ENCODE measurements at regions not wholly inside any gene's neighbourhood (a gene's known extent, or its start where the extent isn't known, plus 50 kb on each side); places are given as distances from the start of the nearest gene placed in this dataset.
"Not testable (repeated sequence)": the region's sequence is repeated elsewhere in the genome, so short reads cannot be mapped to it uniquely, and the experiment has no call there.

DNA sequence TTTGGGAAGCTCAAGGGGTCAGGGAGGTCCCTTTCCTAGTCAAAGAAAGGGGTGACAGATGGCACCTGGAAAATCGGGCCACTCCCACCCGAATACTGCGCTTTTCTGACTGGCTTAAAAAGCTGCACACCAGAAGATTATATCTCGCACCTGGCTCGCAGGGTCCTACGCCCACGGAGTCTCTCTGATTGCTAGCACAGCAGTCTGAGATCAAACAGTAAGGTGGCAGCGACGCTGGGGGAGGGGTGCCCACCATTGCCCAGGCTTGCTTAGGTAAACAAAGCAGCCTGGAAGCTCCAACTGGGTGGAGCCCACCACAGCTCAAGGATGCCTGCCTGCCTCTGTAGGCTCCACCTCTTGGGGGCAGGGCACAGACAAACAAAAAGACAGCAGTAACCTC, 228.4 kb upstream of the FBXL7 start:
- intact Hi-C loops (cut with DNase I): not testable (repeated sequence)
- DNase-seq: peak in 2 of 10 donors; percentile 26 to 61

DNA sequence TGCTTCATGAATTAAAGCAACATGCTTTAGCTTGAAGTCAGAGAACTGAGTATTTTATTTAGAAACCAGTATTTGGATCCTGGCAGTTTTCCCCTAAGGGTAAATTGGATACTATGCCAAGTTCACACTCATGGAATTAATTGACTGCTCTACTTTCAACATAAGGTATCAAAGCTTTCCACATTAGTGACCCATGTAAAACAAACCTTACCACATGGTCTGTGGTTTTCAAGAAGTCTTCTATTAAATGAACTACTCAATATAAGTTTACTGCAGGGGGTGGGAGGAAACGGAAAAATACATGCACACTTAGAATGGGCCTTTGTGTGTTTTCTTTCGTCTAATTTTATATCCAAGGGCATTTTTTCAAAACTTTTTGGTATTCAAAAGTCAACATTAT, 232.0 kb upstream of the FBXL7 start:
- DNase-seq: no peak
- intact Hi-C loops (cut with DNase I): no loop called here

DNA sequence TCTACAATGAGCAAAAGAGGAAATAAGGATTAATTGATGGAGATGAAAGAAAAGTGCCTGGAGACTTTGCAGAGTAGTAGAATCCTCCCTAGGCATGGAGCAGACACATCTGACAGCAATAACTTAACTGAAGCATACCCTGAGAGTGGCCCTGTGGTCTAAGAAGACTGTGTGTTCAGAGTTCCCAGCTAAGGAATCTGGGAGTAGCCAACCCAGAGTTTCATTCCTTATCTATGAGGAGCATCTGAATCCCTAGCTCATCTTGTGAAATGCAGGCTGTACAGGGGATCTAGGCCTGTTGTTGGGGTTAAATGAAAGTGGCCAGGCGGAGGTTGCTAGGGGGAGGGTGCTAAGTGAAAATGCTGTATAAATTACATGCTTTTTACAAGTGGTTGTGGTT, 233.1 kb upstream of the FBXL7 start:
- no peak for DNase-seq
- intact Hi-C loops (cut with DNase I): no loop called here

DNA sequence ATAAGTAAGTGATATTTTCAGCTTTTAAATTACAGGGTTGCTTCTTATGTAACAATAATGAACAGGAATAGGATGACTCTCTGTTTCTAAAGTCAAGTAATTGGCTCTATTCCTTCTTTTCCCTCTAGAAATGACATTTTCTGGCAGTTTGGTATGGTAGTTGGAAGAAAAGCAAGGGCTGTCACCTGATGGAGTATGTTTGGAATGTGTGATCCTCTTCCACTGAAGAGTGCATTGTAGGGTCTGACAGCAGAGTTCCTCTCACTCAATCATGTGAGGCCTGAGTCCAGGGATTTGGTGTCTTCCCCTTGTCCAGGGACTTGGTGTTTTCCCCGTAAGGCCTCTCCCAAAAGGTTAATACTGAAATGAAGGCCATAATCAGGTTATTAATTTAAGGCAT, 233.8 kb upstream of the FBXL7 start:
- DNase-seq: no peak
- intact Hi-C loops (cut with DNase I): no loop called here

DNA sequence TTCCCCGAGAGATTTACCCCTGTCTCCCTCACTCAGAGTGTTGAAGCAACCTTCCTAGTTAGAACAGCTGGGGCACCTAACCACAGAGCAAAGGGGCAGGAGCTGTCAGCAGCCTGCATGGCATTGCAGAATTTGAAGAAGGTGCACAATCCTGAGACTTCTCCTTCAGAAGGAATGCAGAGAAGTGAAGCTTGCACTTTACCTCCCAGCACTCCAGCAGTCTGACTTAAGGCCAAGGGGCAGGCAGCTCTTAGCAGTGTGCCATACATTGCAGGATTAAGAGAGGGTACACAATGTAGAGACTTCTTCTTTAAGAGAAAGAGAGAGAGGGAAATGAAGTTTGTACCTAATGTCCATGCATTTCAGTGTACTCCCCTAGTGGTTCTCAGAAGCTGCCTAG, 236.0 kb upstream of the FBXL7 start:
- peak in 1 of 10 donors; percentile 7 for DNase-seq
- intact Hi-C loops (cut with DNase I): no loop called here

DNA sequence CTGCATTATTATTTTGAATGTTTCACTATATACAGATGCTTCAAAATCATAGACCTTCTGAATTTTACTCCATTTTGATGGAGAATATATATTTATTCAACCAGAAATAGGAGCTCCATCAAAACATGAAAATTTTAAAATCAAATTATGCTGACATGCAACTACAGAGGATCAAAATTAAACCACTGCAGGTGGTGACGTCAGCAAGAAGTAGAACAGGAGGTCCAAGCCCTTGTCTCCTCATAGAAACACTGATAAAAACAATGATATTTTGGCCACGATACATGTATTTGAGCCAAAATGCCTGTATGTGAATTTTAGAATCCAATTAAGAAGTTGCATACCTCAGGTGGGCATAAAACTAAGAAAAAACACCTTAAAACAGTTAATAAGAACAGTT, 236.6 kb upstream of the FBXL7 start:
- intact Hi-C loops (cut with DNase I): no loop called here
- no peak for DNase-seq

DNA sequence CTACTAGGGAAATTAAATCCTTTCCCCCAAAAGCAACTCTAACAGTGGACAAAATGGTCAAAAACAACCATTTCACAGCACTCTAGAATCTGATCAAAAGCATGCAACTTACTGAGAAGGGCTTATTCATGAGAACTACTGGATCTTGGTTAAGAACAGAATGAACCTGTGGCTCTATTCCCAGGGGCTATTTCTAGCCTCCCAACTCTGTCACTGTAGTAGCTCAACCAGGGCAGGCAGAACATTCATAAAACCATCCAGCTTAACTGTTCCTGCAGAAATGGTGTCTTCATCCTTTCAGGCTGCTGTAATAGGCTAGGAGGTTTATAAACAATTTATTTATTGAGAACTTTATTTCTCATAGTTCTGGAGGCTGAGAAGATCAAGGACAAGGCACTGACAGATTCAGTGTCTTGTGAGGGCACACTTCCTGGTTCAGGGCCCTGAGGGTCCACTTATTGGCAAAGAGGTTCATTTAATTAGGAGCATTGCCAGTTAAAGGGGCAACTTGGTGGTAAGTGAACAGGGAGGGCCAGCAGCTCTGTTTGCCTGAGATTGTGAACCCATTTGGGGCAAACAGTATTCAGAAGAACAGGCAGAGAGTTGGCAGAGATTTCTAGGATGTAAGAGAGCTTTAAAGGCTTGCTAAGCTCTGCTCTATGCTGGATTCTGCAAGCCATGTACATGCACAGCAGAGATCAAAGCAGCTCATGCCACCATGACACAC, 238.5 kb upstream of the FBXL7 start:
- intact Hi-C loops (cut with DNase I): no loop called here
- DNase-seq: peak in 1 of 10 donors; percentile 12

DNA sequence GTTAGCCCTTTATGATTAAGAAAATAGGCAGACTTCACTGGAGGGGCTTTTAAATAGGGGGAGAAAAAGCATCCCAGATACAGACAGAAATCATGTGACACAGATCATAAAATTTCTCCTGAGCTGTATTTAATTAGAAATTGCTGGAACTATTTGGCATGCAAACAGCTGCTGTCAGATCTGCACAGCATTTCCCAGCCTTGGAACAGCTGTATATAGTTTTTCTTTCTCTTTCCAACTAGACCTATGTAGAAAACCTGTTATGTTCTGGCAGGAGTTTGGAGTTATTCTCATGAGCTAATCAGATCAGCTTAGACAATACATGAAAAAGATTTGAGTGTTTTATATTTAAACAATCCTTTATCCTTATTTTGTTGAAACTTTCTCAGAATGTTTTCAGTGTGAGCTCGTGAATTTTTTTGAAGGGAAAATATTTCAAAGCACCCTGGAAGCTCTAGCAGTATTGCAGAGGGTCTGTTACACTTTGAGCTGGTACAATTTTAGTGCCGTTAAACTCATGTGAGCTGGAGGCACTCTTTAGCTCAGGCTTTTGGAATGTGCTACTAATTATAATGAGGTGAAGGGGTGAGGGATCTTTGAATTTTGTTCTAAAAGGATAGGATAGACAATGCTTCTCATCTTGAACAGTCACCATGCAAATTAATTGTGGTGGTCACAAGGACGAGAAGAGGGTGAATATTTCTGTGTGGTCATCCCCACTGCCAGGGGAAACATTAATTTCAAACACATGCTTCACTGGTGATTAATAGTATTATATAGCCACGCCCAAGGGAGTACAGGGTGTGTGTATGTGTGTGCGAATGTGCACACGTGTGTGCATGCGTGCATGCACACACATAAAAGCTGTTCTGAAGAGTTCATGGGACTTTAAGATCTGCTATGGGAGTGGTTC, 239.4 kb upstream of the FBXL7 start:
- DNase-seq: no peak
- intact Hi-C loops (cut with DNase I): no loop called here

DNA sequence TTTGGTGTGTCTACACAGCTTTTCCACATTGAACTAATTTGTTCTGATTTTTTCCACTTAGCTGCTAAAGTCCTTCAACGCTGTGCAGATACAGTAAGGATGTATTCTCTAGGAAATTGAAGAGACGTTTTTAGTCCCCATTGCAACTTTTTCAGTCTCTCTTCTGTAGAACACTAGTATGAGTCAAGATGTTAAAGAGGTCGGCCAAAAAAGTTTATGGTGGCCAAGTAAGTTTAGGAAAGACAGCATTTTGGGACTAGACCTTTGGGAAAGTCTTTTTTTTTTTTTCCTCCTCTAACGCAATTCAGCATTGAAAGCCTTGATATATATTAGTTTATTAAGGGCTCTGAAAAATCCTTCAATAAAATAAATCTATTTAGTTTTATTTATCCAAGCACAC, 243.5 kb upstream of the FBXL7 start:
- intact Hi-C loops (cut with DNase I): no loop called here
- DNase-seq: no peak

DNA sequence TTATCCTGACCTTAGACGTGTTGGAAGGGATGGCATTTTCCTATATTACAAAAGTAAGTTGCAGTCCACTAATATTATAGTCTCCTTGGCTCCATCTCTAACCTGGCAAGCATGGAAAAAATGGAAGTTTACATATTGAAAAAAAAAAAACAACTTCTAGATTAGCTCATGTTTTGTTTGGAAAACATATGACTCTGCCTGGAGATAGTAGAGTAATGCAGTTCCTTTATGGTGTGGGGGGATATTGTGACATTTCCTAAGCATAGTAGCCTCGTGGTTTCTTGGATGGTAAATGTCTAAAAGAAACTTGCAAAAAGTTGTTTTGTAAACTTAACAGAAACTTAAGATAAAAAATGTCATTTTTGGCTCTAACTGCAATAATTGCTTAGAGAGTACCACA, 244.4 kb upstream of the FBXL7 start:
- intact Hi-C loops (cut with DNase I): no loop called here
- DNase-seq: no peak

DNA sequence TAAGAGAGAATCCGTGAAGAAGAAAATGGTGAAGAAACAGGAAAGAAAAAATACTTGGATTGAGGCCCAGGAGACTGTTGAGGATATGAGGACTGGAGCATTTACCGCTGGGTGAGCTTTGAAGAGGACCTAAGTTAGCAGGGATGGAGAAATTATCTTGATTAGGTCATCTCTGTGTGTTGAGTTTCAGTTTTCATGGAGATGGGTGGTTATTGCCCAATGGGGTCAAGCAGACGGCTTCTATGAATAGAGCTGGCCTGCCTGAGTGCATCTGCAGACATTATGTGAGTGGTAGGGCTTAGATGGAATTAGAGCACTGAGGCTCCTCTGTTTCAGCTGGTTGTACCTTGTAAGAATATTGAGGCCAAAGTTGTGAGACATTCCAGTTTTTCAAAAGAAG, 245.4 kb upstream of the FBXL7 start:
- intact Hi-C loops (cut with DNase I): no loop called here
- no peak for DNase-seq

DNA sequence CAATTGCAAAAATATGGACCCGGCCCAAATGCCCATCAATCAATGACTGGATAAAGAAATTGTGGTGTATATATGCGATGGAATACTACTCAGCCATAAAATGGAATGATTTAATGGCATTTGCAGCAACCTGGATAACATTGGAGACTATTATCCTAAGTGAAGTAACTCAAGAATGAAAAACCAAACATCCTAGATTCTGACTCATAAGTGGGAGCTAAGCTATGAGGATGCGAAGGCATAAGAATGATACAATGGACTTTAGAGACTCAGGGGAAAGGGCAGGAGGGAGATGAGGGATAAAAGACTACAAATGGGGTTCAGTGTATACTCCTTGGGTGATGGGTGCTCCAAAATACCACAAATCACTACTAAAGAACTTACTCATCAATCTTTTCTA, 247.6 kb upstream of the FBXL7 start:
- intact Hi-C loops (cut with DNase I): no loop called here
- DNase-seq: no peak

DNA sequence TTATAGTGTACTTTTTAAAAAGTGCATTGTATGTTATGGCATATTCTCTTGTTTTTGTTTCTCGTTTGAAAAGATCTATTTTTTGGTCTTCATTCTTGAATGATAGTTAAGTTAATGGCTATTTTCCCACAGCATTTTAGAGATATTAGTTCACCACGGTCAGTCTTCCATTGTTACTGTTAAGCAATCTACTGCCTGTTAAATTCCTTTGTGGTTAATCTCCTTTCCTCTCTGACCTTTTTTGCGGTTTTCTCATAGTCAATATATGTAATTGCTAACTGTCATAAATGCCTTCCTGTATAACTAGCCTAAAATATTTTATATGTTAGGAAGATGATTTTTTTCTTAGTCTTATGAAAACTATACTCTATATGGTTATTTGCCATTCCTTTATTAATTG, 250.8 kb upstream of the FBXL7 start:
- no peak for DNase-seq
- intact Hi-C loops (cut with DNase I): no loop called here

DNA sequence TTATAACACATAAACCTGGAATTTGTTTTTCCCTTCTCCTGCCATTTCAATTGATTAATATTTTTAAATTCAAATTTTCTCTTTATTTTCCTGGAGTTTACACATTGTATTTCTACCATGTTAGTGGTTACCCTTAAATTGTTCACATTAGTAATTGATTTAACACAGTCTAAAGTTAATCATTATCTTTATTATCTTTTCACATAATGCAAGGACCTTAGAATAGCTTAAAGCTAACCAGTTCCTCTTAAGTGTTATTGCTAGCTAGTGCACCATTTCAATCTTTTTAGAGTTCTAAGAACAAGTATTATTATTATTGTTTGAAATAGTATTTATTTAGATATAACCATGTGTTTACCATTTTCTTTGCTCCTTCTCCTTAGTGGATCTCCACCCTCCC, 251.2 kb upstream of the FBXL7 start:
- intact Hi-C loops (cut with DNase I): no loop called here
- DNase-seq: no peak

DNA sequence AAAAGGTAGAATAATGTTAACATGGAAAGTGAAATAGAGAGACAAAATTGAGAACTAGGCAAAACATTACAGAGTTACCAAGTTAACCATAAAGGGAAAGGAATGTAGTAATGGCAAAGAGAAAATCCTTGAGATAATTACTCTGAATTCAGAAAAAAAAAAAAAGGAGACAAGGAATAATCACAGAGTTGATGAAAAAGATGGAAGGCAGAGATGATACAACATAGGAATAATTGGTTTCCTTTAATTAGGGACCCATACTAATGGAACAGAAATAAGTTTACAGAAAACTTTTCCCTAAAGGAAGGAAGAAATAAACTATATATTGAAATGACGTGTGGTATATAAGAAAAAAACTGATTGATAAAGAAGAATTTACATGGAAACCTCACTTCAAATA, 254.1 kb upstream of the FBXL7 start:
- intact Hi-C loops (cut with DNase I): no loop called here
- no peak for DNase-seq

DNA sequence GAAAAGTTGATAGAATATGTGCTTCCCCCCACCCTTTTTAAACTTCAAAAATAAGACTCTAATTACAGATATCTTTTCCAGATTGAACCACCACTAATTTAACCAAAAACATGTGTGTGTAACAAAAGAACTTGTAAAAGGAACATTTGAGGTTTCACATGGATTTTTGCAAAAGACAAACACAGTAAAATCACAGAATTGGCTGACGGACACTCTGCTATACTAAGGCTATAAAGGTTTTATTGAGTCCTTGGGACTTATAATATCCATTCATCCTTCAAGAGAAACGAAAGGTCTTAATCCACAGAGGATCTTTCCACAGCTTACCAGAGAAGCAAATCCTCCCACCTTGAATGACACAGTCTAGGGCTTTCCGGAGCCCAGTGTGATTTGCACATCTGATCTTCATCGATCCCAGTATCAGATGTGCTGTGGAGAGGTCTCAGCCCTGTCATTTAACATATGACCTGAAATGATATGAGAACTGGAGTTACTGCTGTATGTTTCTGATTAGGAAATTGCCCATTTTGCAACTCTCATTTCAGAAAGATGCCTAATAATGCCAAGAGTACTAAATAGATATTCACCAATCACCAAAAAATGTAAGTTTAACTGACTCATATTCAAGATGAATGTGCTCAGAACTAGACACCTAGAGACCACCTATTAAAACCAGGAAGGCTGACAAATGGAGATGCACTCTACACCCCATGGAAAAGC, 256.5 kb upstream of the FBXL7 start:
- DNase-seq: no peak
- intact Hi-C loops (cut with DNase I): no loop called here

DNA sequence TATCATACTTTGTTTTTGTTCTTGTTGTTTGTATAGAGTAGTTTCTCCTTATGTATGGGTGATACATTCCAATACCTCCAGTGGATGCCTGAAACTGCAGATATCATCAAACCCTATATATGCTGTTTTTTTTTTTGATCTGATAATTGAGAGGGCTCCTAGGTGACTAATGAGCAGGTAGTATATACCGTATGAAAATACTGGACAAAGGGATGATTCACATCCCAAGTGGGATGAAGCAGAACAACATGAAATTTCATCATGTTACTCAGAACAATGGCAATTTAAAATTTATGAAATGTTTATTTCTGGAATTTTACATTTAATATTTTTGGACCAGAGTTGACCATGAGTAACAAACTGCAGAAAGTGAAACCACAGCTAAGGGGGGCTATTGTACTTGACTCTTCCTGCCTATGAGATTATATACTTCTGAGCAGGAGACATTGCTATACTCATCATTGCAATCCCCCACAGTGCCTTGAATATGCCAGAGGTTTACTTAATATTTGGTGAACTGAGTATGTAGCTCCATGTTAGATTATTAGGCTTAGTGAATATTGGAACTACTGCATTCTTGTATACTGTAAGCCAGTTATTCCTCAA, 258.7 kb upstream of the FBXL7 start:
- no peak for DNase-seq
- intact Hi-C loops (cut with DNase I): no loop called here

DNA sequence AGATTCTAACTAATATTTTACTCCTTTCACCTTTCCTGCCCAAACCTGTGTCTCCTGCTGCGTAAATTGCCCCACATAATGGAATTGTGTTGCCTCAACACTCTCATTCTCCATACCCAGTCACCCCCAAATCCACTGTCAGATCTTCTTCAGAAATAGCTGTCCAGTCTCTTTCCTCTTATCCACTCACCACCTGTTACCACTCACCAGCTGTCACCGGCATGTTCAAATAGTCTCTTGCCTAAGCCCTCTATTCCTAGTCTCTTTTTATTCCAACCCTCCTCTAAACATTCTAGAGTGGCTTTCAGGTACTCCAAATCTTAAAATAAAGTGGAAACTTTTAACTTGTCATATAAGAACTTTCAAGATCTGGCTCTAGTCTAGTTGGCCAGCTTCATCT, 262.0 kb upstream of the FBXL7 start:
- DNase-seq: no peak
- intact Hi-C loops (cut with DNase I): no loop called here

DNA sequence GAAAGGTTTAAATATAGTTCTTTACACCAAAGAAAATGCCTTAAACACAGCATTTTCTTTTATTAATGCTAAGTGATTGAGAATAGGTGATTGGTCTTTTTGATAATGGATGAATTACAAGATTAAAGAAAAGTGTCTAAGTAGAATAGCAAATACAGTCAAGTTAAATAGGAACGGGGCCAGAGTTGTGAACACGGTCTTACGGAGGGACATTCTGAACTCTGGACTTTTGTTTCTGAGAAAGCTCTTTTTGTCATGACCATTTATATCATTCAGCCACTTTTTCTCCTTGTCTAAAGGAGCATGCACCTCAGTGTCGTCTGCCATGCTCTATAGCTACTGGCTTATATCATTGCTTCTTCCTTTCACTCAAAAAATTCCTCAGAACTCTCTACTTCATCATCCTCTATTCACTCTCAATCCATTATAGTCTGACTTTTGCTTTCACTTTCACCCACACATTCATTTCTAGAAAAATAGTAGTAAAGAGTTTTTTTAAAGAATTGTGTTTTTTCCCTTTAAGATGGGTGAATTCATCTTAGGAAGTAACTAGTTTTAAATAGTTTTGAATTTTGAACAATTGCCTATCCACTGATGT, 263.0 kb upstream of the FBXL7 start:
- DNase-seq: no peak
- intact Hi-C loops (cut with DNase I): no loop called here

DNA sequence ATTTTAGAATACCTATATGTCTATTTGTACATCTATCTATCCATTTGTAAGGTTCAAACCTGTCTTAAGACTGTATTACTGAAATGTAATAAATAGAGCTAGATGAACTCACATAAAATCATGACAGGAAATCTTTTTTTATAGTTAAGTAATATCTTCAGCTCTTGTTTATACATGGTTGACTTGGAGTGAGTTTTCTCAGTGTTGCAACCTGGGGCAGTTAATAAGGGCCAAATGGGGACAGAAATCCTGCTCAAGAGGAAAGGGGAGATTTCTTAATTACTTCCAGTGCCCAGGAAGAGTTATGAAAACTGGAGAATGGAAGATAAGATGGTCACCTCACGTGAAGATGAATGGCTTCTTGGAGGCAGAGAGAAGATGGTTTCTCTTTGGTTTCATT, 265.1 kb upstream of the FBXL7 start:
- intact Hi-C loops (cut with DNase I): no loop called here
- DNase-seq: no peak

DNA sequence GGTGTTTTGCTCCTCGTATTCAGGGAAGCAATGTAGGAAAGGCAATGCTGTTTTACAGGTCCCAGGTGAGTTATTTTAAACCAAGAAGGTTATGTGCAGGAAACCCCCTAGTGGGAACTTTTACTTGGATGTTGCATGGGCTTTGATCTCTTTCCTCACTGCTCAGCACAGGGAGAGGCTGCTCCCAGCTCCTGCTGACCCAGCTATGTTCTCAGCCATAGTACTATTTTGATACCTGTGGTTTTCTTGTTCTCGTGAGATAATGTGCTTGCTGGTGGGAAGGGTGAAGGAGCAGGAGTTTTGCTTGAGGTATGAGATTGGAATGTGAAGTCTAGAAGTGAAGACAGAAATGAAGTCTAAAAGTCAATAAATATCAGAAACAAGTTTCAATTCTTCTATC, 265.6 kb upstream of the FBXL7 start:
- no peak for DNase-seq
- intact Hi-C loops (cut with DNase I): no loop called here

Data from posterior cingulate gyrus (tissue), 11 donors.